HG03175 (cell line): ENCODE measurements at regions not wholly inside any gene's neighbourhood (a gene's known extent, or its start where the extent isn't known, plus 50 kb on each side); places are given as distances from the start of the nearest gene placed in this dataset.

Source experiments
- ATAC-seq: cut with Tn5 transposase; IDR thresholded peaks from one replicate; pipeline ENCODE4 v1.9.1; 2021; ENCODE audit warnings: mild to moderate bottlenecking, moderate library complexity; ENCODE audit not compliant: unreplicated experiment

DNA sequence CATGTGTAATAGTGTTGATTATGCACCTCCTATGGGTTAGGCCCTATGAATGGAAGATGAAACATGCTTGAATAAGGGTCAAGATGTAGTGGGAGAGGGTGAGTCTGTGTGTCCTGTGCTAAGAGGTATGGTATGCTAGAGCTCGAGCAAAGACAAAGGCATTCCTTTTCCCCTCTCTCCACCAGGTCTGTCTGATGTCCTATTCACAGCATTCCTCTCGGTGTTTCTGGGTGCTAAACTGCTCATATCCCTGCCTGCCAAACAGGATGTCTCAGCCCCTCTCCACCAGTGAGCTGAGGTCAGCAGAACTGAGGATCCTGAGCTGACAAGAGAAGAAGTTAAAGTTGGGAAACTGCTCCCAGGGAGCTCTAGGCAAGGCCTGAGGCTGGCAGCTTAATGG is 344.9 kb downstream of the TSN start:
- no peak for ATAC-seq

DNA sequence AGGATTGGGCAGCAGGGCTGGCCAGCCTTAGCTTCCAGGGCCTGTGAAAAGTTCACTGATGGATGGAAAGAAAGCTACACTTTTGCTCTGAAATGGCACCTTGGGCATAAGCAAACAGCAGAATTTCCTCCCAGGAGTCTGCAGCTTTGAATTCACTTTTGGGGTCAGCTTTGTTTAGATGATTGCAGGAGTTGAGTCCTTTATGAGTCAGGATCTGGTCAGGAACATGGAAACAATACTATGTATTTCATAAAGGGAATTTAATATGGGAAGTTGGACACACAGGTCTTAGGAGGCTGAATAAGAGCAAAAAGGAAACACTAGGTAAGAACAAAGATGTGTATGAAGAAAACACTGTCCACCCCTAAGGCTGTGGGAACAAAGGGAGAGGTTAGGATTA is 345.3 kb downstream of the TSN start:
- ATAC-seq = no peak

GRCh38 chr2:122101319-122101718 is 345.9 kb downstream of the TSN start:
- ATAC-seq = no peak

DNA sequence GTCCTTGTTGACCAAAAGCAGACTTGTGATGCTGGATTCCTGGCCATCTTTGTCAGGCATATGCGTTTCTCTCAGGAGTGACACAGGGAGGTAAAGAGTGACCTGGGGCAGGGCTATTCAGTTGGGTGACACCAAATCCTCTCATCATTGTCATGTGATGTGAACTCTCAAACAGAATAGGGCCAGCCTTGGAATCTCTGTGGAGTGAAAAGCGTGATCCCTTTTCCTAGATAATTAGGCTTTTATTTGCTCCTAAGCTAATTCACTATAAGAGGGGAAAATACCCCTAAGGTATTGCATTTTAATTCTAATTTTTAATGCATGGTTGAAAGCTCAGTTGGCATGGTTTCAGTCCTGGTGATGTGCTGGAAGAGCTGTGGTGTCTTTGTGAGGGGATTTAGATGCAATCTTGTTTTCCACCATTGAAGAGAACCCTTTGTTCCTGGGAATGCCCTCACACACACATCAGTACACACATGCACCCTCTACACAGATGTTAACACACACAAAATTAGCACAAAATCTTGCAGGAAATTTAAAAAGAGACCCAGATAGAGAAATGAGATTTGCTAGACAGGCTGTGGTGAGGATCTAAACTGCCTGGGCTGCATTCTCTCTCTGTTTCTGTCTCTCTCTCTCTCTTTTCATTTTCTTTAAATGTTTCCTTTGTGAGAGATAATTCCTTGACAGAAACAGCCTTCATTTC is 349.9 kb downstream of the TSN start:
- no peak for ATAC-seq

DNA sequence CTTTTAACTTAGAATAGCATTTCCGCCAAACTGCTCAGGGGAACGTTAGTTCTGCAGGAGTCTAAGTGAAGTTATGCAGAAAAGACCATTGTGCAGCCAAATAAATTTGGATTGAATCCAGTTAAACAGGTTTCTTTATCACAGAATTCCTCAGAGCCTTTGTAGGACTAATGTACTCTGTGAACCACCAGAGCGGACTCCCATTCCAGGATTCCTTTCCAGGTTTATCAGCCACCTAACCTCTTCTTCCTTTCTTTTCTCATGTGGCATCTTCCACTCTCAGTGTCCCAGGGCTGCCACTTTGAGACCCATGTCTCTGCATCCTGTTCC is 350.4 kb downstream of the TSN start:
- no peak for ATAC-seq

GRCh38 chr2:122108186-122108585 is 352.7 kb downstream of the TSN start:
- ATAC-seq = no peak

DNA sequence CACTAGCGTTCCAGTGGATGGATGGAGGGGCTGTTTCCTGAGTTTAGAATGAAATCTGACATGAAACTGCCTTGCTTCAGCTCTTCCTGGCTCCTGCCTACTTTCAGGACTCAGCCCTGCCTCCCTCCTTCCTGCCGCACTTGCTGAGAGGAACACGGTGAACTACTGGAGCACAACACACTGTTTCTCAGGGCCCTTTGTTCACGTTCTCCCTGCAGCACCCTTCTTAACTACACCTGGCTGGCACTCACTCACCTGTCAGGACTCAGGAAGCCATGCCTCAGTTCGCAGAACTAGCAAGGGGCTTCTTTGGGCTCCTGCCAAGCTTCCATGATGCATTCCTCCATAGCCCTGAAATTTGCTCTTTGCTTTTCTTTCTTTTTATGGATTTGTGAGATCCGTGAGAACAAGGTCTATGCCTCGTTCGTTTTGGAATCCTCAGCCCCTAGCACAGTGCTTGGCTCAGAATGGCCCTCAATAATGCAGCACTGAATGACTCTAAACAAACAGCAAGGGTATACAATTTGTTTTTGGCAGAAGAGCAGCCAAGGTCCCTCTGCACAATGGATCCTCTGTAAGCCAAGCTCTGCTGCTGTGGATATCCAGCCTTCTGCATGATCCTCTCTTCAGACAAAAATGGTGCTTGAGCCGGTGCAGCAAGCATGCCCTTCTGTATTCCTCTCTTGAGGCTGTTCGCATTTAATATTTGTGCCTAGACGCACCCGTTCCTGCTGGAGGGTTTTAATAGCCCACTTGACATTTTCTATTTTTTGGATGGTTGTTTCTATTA is 357.0 kb downstream of the TSN start:
- ATAC-seq = no peak

GRCh38 chr2:122114421-122114820 is 359.0 kb downstream of the TSN start:
- ATAC-seq = no peak

DNA sequence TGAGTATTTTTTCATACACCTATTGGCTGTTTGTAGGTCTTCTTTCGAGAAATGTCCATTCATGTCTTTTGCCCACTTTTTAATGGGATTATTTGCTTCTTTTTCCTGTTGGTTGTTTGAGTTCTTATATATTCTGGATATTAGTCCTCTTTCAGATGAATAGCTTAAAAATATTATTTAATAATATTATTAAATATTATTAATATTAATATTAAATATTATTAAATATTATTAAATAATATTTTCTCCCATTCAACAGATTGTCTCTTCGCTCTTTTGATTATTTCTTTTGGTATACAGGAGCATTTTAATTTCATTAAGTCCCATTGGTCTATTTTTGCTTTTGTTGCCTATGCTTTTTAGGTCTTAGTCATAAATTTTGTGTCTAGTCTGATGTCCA is 361.9 kb downstream of the TSN start:
- no peak for ATAC-seq

- no peak for ATAC-seq
These were observed 373.9 kb downstream of the TSN start for GRCh38 chr2:122129399-122129798.

GRCh38 chr2:122132147-122132691 is 376.8 kb downstream of the TSN start:
- no peak for ATAC-seq

DNA sequence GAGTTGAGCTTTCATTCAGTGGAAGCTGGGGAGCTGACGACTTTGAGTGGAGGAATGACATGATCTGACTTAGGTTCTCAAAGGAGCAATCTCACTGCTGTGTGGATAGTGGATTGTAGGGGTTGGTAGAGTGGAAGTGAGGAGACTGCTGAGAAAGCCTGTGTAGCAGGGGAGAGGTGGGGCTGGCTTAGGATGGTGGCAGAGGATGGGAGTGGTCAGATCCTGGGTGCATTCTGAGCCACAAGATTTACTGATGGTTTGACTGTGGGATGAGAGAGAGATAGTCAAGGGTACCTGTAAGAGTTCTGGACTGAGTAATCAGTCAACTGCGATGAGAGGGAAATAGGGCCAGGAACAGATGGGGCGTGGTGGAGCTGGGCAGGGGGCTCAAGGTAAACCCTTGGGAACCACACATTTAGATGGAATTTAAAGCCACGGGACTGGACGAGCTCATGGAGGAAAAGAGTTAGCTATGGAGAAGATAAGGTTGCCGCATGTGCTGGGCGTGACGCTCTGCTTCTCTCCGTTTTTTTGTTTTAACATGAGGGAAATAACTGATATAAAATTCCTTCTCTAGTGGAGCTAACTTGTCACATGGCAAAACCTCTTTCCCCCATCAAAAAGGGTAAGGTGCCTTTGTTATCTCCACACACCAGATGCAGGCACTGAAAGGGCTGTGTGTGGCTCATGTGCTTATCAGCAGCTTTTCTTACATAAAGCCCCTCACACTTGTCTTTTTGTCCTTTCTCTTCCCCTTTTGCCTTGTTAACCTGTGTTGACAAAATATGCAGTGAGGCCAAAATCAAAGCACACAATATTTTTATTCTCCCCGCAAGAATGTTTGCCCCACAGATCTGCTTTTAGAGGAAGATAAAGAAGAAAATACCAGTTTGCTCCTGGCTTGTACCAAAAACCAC is 379.8 kb downstream of the TSN start:
- no peak for ATAC-seq

DNA sequence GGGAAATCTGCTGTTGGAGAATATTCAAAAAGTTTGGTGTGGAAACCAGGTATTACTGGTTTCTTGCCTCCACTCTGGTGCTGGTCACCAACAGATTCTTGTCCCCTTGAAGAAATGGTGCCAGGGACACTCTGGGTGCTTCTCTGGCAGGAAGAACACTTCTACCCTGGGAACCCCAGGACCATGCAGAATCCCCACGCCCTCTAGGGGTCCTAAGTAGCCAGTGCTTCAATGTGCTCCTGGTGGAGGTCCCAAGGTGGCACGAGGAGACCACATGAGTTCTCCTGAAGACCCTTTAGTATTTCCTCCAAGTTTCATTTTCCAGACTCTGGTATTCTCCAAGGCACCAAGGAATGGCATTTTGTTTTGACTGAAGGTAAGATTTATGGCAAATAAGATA is 380.6 kb downstream of the TSN start:
- ATAC-seq = no peak

- ATAC-seq = no peak
These were observed 383.1 kb downstream of the TSN start for GRCh38 chr2:122138561-122138960.

DNA sequence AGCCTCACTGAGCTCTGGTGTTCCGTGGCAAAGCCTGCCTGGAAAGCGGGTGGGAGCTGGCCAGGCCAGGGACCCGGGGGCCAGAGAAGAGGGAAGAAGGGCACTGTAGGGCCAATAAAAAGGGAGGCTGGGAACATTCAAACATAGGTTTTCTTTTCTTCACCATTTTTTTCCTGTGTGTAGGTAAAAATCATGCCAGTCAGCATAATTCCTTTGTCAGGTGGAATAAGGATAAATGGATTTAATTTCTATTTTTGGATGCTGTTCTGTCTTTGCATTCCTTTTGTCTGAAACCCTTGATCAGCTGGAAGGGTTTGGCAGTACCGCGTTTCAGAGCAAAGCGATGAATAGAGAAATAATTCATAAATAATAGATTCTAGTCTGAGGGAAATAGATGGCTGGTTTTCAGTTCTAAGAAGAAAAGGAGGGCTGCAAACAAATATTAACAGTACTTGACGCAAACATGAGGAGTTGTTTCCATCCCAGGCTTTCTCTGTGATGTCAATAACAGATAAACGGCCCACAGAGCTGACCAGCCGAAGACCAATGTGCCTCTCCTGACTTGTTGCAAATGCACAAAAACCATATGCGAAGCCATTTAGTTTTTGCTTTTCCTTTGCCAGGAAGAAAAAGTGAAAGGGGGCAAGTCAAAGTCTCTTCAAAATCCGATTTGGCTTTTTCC is 384.4 kb downstream of the TSN start:
- ATAC-seq = no peak

DNA sequence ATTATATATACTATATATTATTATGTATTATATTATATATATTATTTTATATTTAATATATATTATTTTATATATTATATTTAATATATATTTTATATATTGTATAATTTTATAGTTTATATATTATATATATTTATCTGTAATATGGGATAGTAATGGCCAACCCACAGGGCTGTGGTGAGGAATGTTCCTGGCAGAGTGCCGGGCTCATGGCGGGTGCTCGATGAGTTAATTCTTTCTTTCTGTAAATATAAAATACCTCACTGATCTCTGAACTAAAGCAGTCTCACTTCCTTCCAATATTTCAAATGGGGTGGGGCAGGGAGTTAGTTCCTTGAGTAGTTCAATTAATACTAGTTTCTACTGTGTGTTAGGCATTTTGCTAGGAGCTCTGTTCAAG is 389.4 kb downstream of the TSN start:
- ATAC-seq = no peak

- ATAC-seq = no peak
These were observed 390.4 kb downstream of the TSN start for GRCh38 chr2:122145856-122146255.

- ATAC-seq = peak; percentile 56
These were observed 392.8 kb downstream of the TSN start for GRCh38 chr2:122148128-122148767.

GRCh38 chr2:122150524-122151280 is 395.3 kb downstream of the TSN start:
- ATAC-seq = no peak

- ATAC-seq = no peak
These were observed 397.1 kb downstream of the TSN start for GRCh38 chr2:122152571-122152970.
